HG03565 (cell line): ENCODE measurements at regions not wholly inside any gene's neighbourhood (a gene's known extent, or its start where the extent isn't known, plus 50 kb on each side); places are given as distances from the start of the nearest gene placed in this dataset.
"Not testable (repeated sequence)": the region's sequence is repeated elsewhere in the genome, so short reads cannot be mapped to it uniquely, and the experiment has no call there.

ENCODE experiments used
- ATAC-seq: cut with Tn5 transposase; IDR thresholded peaks from one replicate; pipeline ENCODE4 v1.9.1; 2021; ENCODE audit warnings: mild to moderate bottlenecking, moderate library complexity; ENCODE audit not compliant: unreplicated experiment

- ATAC-seq = no peak
These were observed 196.1 kb upstream of the FLRT2 start for GRCh38 chr14:85333841-85334240.

GRCh38 chr14:85334316-85334715 is 195.6 kb upstream of the FLRT2 start:
- no peak for ATAC-seq

- ATAC-seq = no peak
These were observed 193.7 kb upstream of the FLRT2 start for GRCh38 chr14:85336257-85336656.

GRCh38 chr14:85336817-85337216 is 193.1 kb upstream of the FLRT2 start:
- ATAC-seq = no peak

- ATAC-seq = no peak
These were observed 191.0 kb upstream of the FLRT2 start for GRCh38 chr14:85338895-85339294.

- no peak for ATAC-seq
These were observed 186.9 kb upstream of the FLRT2 start for GRCh38 chr14:85342858-85343607.

- no peak for ATAC-seq
These were observed 185.8 kb upstream of the FLRT2 start for GRCh38 chr14:85344171-85344570.

- no peak for ATAC-seq
These were observed 184.9 kb upstream of the FLRT2 start for GRCh38 chr14:85344847-85345570.

- no peak for ATAC-seq
These were observed 179.3 kb upstream of the FLRT2 start for GRCh38 chr14:85350667-85351066.

GRCh38 chr14:85352588-85352987 is 177.4 kb upstream of the FLRT2 start:
- ATAC-seq = not testable (repeated sequence)

- no peak for ATAC-seq
These were observed 172.8 kb upstream of the FLRT2 start for GRCh38 chr14:85357120-85357519.

GRCh38 chr14:85358136-85358785 is 171.7 kb upstream of the FLRT2 start:
- no peak for ATAC-seq

GRCh38 chr14:85359505-85359904 is 170.4 kb upstream of the FLRT2 start:
- no peak for ATAC-seq

GRCh38 chr14:85363358-85363757 is 166.6 kb upstream of the FLRT2 start:
- ATAC-seq = no peak

- no peak for ATAC-seq
These were observed 163.7 kb upstream of the FLRT2 start for GRCh38 chr14:85366226-85366625.

- ATAC-seq = no peak
These were observed 149.1 kb upstream of the FLRT2 start for GRCh38 chr14:85380881-85381280.

GRCh38 chr14:85382341-85382740 is 147.6 kb upstream of the FLRT2 start:
- ATAC-seq = no peak

- no peak for ATAC-seq
These were observed 142.8 kb upstream of the FLRT2 start for GRCh38 chr14:85387181-85387580.

- ATAC-seq = no peak
These were observed 139.7 kb upstream of the FLRT2 start for GRCh38 chr14:85390236-85390635.

GRCh38 chr14:85391455-85391854 is 138.5 kb upstream of the FLRT2 start:
- ATAC-seq = no peak

- no peak for ATAC-seq
These were observed 138.1 kb upstream of the FLRT2 start for GRCh38 chr14:85391892-85392291.

GRCh38 chr14:85399186-85399585 is 130.8 kb upstream of the FLRT2 start:
- no peak for ATAC-seq
